K562 (cell line): ENCODE measurements at regions not wholly inside any gene's neighbourhood (a gene's known extent, or its start where the extent isn't known, plus 50 kb on each side); places are given as distances from the start of the nearest gene placed in this dataset.

Source experiments
- NR2C2 ChIP-seq, 2 experiments: fragments of 200-800 bp in 1 of 2; sonication (Bioruptor generic) in 1 of 2; sonication (generic) in 1 of 2; formaldehyde crosslinking in 1 of 2; IDR thresholded peaks; 2 replicates each; pipeline versions ENCODE4 v1.6.1 to v1.8.0; 2016 to 2022; ENCODE audit warnings: mild to moderate bottlenecking in 1 of 2, missing compliant biosample characterization in 1 of 2, missing genetic modification characterization in 1 of 2, missing genetic modification reagents in 1 of 2
- STAT5B ChIP-seq: fragments of 250-450 bp; sonication (Bioruptor Pico); IDR thresholded peaks from 2 replicates; pipeline ENCODE4 v1.8.0; 2021; ENCODE audit warnings: mild to moderate bottlenecking, inconsistent platforms

DNA sequence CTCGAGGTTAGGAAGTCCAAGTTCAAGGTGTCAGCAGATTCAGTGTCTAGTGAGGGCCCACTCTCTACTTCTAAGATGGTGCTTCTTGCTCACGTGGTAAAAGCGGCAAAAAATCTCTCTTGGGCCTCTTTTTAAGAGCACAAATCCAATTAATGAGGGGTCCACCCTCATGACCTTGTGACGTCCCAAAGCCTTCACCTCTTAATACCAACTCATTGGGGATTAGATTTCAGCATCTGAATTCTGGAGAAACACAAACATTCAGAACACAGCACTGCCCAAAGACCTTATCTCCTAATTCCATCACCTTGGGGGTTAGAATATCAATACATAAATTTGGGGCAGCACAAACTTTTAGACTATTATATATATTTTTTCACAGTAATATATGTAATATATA is 146.4 kb upstream of the GPC6 start:
- TF ChIP-seq STAT5B (no peak), NR2C2 (CRISPR knock-in tag; IDR thresholded peaks at IDR 0.05) (no peak), NR2C2 (tag; IDR thresholded peaks at IDR 0.05) (no peak)
